Right hindlimb (tissue), 1 donor: ENCODE measurements at regions not wholly inside any gene's neighbourhood (a gene's known extent, or its start where the extent isn't known, plus 50 kb on each side); places are given as distances from the start of the nearest gene placed in this dataset.
"Not testable (repeated sequence)": the region's sequence is repeated elsewhere in the genome, so short reads cannot be mapped to it uniquely, and the experiment has no call there.

ENCODE experiments used
- DNase-seq: peaks from one replicate; pipeline ENCODE4 v3.0.0-alpha.2; 2018

- no peak for DNase-seq
These were observed 605.6 kb upstream of the TEX47 start for GRCh38 chr7:89401099-89401498.

GRCh38 chr7:89401690-89402089 is 606.2 kb upstream of the TEX47 start:
- DNase-seq: no peak

GRCh38 chr7:89451911-89452310 is 656.4 kb upstream of the TEX47 start:
- no peak for DNase-seq

GRCh38 chr7:89456556-89456955 is 661.0 kb upstream of the TEX47 start:
- no peak for DNase-seq

GRCh38 chr7:89458114-89458513 is 662.6 kb upstream of the TEX47 start:
- DNase-seq: no peak

GRCh38 chr7:89474456-89474855 is 678.9 kb upstream of the TEX47 start:
- no peak for DNase-seq

- DNase-seq: no peak
These were observed 676.3 kb upstream of the STEAP1 start for GRCh38 chr7:89477991-89478390.

- DNase-seq: no peak
These were observed 658.6 kb upstream of the STEAP1 start for GRCh38 chr7:89495704-89496103.

GRCh38 chr7:89500084-89500483 is 654.2 kb upstream of the STEAP1 start:
- no peak for DNase-seq

GRCh38 chr7:89503281-89503680 is 651.0 kb upstream of the STEAP1 start:
- DNase-seq: no peak

GRCh38 chr7:89507034-89507433 is 647.2 kb upstream of the STEAP1 start:
- DNase-seq: no peak

- DNase-seq: no peak
These were observed 642.4 kb upstream of the STEAP1 start for GRCh38 chr7:89511900-89512299.

- DNase-seq: no peak
These were observed 639.3 kb upstream of the STEAP1 start for GRCh38 chr7:89514970-89515369.

GRCh38 chr7:89517815-89518214 is 636.5 kb upstream of the STEAP1 start:
- DNase-seq: no peak

- no peak for DNase-seq
These were observed 604.5 kb upstream of the STEAP1 start for GRCh38 chr7:89549768-89550167.

- no peak for DNase-seq
These were observed 600.1 kb upstream of the STEAP1 start for GRCh38 chr7:89554209-89554608.

GRCh38 chr7:89559596-89559995 is 594.7 kb upstream of the STEAP1 start:
- no peak for DNase-seq

- no peak for DNase-seq
These were observed 590.7 kb upstream of the STEAP1 start for GRCh38 chr7:89563597-89563996.

GRCh38 chr7:89584896-89585295 is 569.4 kb upstream of the STEAP1 start:
- DNase-seq: no peak

GRCh38 chr7:89593125-89593524 is 561.1 kb upstream of the STEAP1 start:
- no peak for DNase-seq

GRCh38 chr7:89602984-89603383 is 551.3 kb upstream of the STEAP1 start:
- DNase-seq: no peak

GRCh38 chr7:89605362-89605761 is 548.9 kb upstream of the STEAP1 start:
- DNase-seq: no peak

- DNase-seq: no peak
These were observed 547.8 kb upstream of the STEAP1 start for GRCh38 chr7:89606511-89606910.

GRCh38 chr7:89607792-89608191 is 546.5 kb upstream of the STEAP1 start:
- no peak for DNase-seq

GRCh38 chr7:89616829-89617228 is 537.4 kb upstream of the STEAP1 start:
- DNase-seq: not testable (repeated sequence)

GRCh38 chr7:89618274-89618673 is 536.0 kb upstream of the STEAP1 start:
- no peak for DNase-seq
